Gastrocnemius medialis (tissue), 4 donors: ENCODE measurements at regions not wholly inside any gene's neighbourhood (a gene's known extent, or its start where the extent isn't known, plus 50 kb on each side); places are given as distances from the start of the nearest gene placed in this dataset.

ENCODE experiments used
- POLR2A ChIP-seq, 2 donors: fragments of 450-650 bp; IDR thresholded peaks; one replicate each; pipeline ENCODE4 v1.6.1; 2017; ENCODE audit warnings: antibody characterized with exemption in 2 of 2, mild to moderate bottlenecking in 2 of 2, moderate library complexity in 2 of 2
- TF ChIP-seq, protein P1 (sequence below), 5 experiments: fragments of 450-650 bp in 3 of 5; fragments of 200-600 bp in 2 of 5; sonication (generic) in 2 of 5; IDR thresholded peaks in 4 of 5; conservative IDR thresholded peaks in 1 of 5; 1 replicate in 4 of 5; 2 replicates in 1 of 5; pipeline ENCODE4 v1.5.1; 2016 to 2019; ENCODE audit warnings: antibody characterized with exemption in 5 of 5, mild to moderate bottlenecking in 3 of 5, moderate library complexity in 3 of 5

GRCh38 chr9:85420750-85421149 lies 321.0 kb downstream of the AGTPBP1 start:
- no peak for TF ChIP-seq POLR2A (IDR thresholded peaks at IDR 0.05)
- TF ChIP-seq, protein P1, sequence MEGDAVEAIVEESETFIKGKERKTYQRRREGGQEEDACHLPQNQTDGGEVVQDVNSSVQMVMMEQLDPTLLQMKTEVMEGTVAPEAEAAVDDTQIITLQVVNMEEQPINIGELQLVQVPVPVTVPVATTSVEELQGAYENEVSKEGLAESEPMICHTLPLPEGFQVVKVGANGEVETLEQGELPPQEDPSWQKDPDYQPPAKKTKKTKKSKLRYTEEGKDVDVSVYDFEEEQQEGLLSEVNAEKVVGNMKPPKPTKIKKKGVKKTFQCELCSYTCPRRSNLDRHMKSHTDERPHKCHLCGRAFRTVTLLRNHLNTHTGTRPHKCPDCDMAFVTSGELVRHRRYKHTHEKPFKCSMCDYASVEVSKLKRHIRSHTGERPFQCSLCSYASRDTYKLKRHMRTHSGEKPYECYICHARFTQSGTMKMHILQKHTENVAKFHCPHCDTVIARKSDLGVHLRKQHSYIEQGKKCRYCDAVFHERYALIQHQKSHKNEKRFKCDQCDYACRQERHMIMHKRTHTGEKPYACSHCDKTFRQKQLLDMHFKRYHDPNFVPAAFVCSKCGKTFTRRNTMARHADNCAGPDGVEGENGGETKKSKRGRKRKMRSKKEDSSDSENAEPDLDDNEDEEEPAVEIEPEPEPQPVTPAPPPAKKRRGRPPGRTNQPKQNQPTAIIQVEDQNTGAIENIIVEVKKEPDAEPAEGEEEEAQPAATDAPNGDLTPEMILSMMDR (IDR thresholded peaks at IDR 0.05 in 4 of 5, conservative IDR thresholded peaks at IDR 0.05 in 1 of 5) = no peak
